WI38 (cell line): ENCODE measurements at regions not wholly inside any gene's neighbourhood (a gene's known extent, or its start where the extent isn't known, plus 50 kb on each side); places are given as distances from the start of the nearest gene placed in this dataset.

ENCODE experiments used
- H3K4me3 ChIP-seq: 2 replicates; pipeline ENCODE4 v1.5.1; 2011; ENCODE audit warnings: low read depth, mild to moderate bottlenecking, control low read depth, low read length
- CTCF ChIP-seq: IDR thresholded peaks from 2 replicates; pipeline ENCODE4 v1.5.1; 2012; ENCODE audit warnings: low read depth, mild to moderate bottlenecking, control low read depth, low read length

- H3K4me3 ChIP-seq: no peak overlapping the region
- TF ChIP-seq CTCF: no peak
These were observed 442.1 kb upstream of the TRIB2 start for GRCh38 chr2:12274591-12274990.

GRCh38 chr2:12277241-12278034 lies 439.3 kb upstream of the TRIB2 start:
- no peak for TF ChIP-seq CTCF
- H3K4me3 ChIP-seq: no peak overlapping the region

GRCh38 chr2:12278217-12278750 lies 438.5 kb upstream of the TRIB2 start:
- no peak for TF ChIP-seq CTCF
- H3K4me3 ChIP-seq: no peak overlapping the region

GRCh38 chr2:12282780-12283695 lies 433.7 kb upstream of the TRIB2 start:
- H3K4me3 ChIP-seq: no peak overlapping the region
- no peak for TF ChIP-seq CTCF

- TF ChIP-seq CTCF: no peak
- H3K4me3 ChIP-seq: no peak overlapping the region
These were observed 432.7 kb upstream of the TRIB2 start for GRCh38 chr2:12284037-12284436.

- TF ChIP-seq CTCF: no peak
- H3K4me3 ChIP-seq: no peak overlapping the region
These were observed 432.2 kb upstream of the TRIB2 start for GRCh38 chr2:12284487-12284886.
